B cell (primary cell): ENCODE measurements at regions not wholly inside any gene's neighbourhood (a gene's known extent, or its start where the extent isn't known, plus 50 kb on each side); places are given as distances from the start of the nearest gene placed in this dataset.

Experiments
- ATAC-seq: fragments of 200-7000 bp; cut with Tn5 transposase; one replicate; pipeline ENCODE4 v1.10.0; 2021; ENCODE audit warnings: low read depth, mild to moderate bottlenecking, moderate number of reproducible peaks, moderate library complexity
- CTCF ChIA-PET: fragments of 350-600 bp; sonication (Branson Sonifier 250); formaldehyde crosslinking; loops from one replicate; lab custom pipeline; 2021; ENCODE audit warnings: antibody characterized with exemption, inconsistent platforms; lab: Charles Lee
- POLR2A ChIA-PET: fragments of 350-600 bp; sonication (Branson Sonifier 250); formaldehyde crosslinking; loops from one replicate; lab custom pipeline; 2021; ENCODE audit warnings: antibody characterized with exemption; lab: Charles Lee
- DNase-seq: peaks from one replicate; pipeline ENCODE4 v3.0.0; 2013
- H2AFZ ChIP-seq: 2 replicates; pipeline ENCODE4 v1.6.1; 2012; ENCODE audit warnings: mild to moderate bottlenecking, low read depth, low read length; ENCODE audit not compliant: insufficient read depth, poor library complexity, severe bottlenecking
- H3K27ac ChIP-seq, 2 donors: 1 replicate in 1 of 2; 2 replicates in 1 of 2; pipeline ENCODE4 v1.5.1; 2012 to 2013; ENCODE audit warnings: low read length in 2 of 2, mild to moderate bottlenecking in 2 of 2, moderate library complexity in 1 of 2
- H3K27me3 ChIP-seq, 4 experiments: fragments of 200-600 bp in 1 of 4; sonication (generic) in 1 of 4; replicated peaks in 1 of 4; 1 replicate in 2 of 4; 2 replicates in 2 of 4; pipeline versions ENCODE4 v1.6.1 to v1.7.0; 2013 to 2016; ENCODE audit warnings: low read length in 3 of 4, mild to moderate bottlenecking in 2 of 4, mixed read lengths in 1 of 4, moderate library complexity in 1 of 4; ENCODE audit not compliant: insufficient read depth in 4 of 4, control insufficient read depth in 3 of 4; ENCODE audit errors: control extremely low read depth in 1 of 4
- H3K36me3 ChIP-seq, 2 experiments: replicated peaks in 1 of 2; 1 replicate in 1 of 2; 2 replicates in 1 of 2; pipeline versions ENCODE4 v1.6.1 to v1.7.1; 2013; ENCODE audit warnings: low read length in 1 of 2; ENCODE audit not compliant: insufficient read depth in 2 of 2, control insufficient read depth in 1 of 2; ENCODE audit errors: control extremely low read depth in 1 of 2, extremely low read depth in 1 of 2
- H3K4me1 ChIP-seq, 2 donors: fragments of 200-600 bp in 1 of 2; sonication (generic) in 1 of 2; 1 replicate in 1 of 2; 2 replicates in 1 of 2; pipeline versions ENCODE4 v1.5.1 to v1.6.1; 2013 to 2017; ENCODE audit warnings: low read length in 2 of 2; ENCODE audit not compliant: control insufficient read depth in 2 of 2, insufficient read depth in 2 of 2
- H3K4me2 ChIP-seq: replicated peaks from 2 replicates; pipeline ENCODE3; 2012; ENCODE audit warnings: mild to moderate bottlenecking, low read depth, low read length; ENCODE audit not compliant: poor library complexity, severe bottlenecking
- H3K4me3 ChIP-seq, 5 experiments: fragments of 200-600 bp in 1 of 5; sonication (generic) in 1 of 5; 1 replicate in 3 of 5; 2 replicates in 2 of 5; pipeline versions ENCODE4 v1.5.1 to v1.7.0; 2011 to 2016; ENCODE audit warnings: low read length in 4 of 5, mild to moderate bottlenecking in 4 of 5, low read depth in 2 of 5, control low read depth in 1 of 5, moderate library complexity in 1 of 5; ENCODE audit not compliant: insufficient read depth in 1 of 5; ENCODE audit errors: control extremely low read depth in 1 of 5, extremely low read depth in 1 of 5
- H3K79me2 ChIP-seq: fragments of 200-600 bp; sonication (generic); one replicate; pipeline ENCODE4 v1.6.0; 2016; ENCODE audit warnings: low read length; ENCODE audit not compliant: control insufficient read depth, insufficient read depth
- H3K9ac ChIP-seq: fragments of 200-600 bp; sonication (generic); 2 replicates; pipeline ENCODE4 v1.6.1; 2017; ENCODE audit warnings: mild to moderate bottlenecking, low read length, moderate library complexity
- H3K9me3 ChIP-seq, 3 donors: one replicate each; pipeline versions ENCODE4 v1.6.1 to v1.7.1; 2013; ENCODE audit warnings: low read length in 2 of 3; ENCODE audit not compliant: control insufficient read depth in 2 of 3, insufficient read depth in 1 of 3; ENCODE audit errors: control extremely low read depth in 1 of 3
- H4K20me1 ChIP-seq: 2 replicates; pipeline ENCODE4 v1.6.0; 2012; ENCODE audit warnings: mild to moderate bottlenecking, low read length; ENCODE audit not compliant: insufficient read depth, control insufficient read depth, poor library complexity, severe bottlenecking
- H3K27ac Mint-ChIP-seq: one replicate; pipeline ENCODE4 v1.8.0; 2021; ENCODE audit warnings: mixed read lengths
- H3K27me3 Mint-ChIP-seq: one replicate; pipeline ENCODE4 v1.8.0; 2021; ENCODE audit warnings: mixed read lengths
- H3K4me1 Mint-ChIP-seq: one replicate; pipeline ENCODE4 v1.8.0; 2021; ENCODE audit warnings: mixed read lengths
- H3K4me3 Mint-ChIP-seq: one replicate; pipeline ENCODE4 v1.8.0; 2021; ENCODE audit warnings: mixed read lengths
- H3K9me3 Mint-ChIP-seq: one replicate; pipeline ENCODE4 v1.8.0; 2022; ENCODE audit warnings: mixed read lengths; ENCODE audit not compliant: insufficient read depth
- CTCF ChIP-seq: fragments of 200-600 bp; IDR thresholded peaks from one replicate; pipeline ENCODE4 v1.8.0; 2022; ENCODE audit warnings: antibody characterized with exemption, mild to moderate bottlenecking
- EZH2 ChIP-seq: IDR thresholded peaks from 2 replicates; pipeline ENCODE4 v1.6.1; 2012; ENCODE audit warnings: borderline replicate concordance, low read depth, mild to moderate bottlenecking, moderate library complexity, low read length; ENCODE audit not compliant: insufficient read depth, poor library complexity, severe bottlenecking
- WGBS: methylation state at CpG from one replicate; pipeline ENCODE4 v1.1.5; 2013; ENCODE audit warnings: missing lambda C conversion rate; ENCODE audit not compliant: insufficient coverage; 5-methylcytosine and 5-hydroxymethylcytosine counted together
- intact Hi-C: fragments of 100-400 bp; cut with micrococcal nuclease; formaldehyde crosslinking; loops from one replicate; pipeline ENCODE4 v1.10.0; 2022

GRCh38 chr5:101176605-101177004 lies 273.5 kb upstream of the ST8SIA4 start:
- Histone ChIP-seq H3K4me2 (no peak overlapping the region), H3K27me3 (no peaks in the 10 kb centered on the region), H4K20me1 (no peaks in the 10 kb centered on the region), H2AFZ (no peak overlapping the region), H3K27ac (no peak overlapping the region), H3K79me2 (no peaks in the 10 kb centered on the region), H3K4me1 (no peaks in the 10 kb centered on the region), H3K9ac (no peak overlapping the region), H3K36me3 (no peaks in the 10 kb centered on the region), H3K4me3 (no peak overlapping the region), H3K9me3 (peaks cover 0 to 9% (median 8%) of the 10 kb centered on the region in 3 donors)
- ChIA-PET POLR2A (no interaction called here), CTCF (no interaction called here)
- H3K4me1 Mint-ChIP-seq, result no peaks in the 10 kb centered on the region
- TF ChIP-seq CTCF, result no peak
- TF ChIP-seq EZH2, result no peak
- ATAC-seq, result no peak
- H3K27ac Mint-ChIP-seq, result no peak overlapping the region
- intact Hi-C loops, result no loop called here
- WGBS, result 92% methylated on average over 2 of the region's 3 CpGs
- peaks cover 5% of the 10 kb centered on the region for H3K9me3 Mint-ChIP-seq
- no peaks in the 10 kb centered on the region for H3K27me3 Mint-ChIP-seq
- DNase-seq, result no peak
- H3K4me3 Mint-ChIP-seq, result no peak overlapping the region

DNA sequence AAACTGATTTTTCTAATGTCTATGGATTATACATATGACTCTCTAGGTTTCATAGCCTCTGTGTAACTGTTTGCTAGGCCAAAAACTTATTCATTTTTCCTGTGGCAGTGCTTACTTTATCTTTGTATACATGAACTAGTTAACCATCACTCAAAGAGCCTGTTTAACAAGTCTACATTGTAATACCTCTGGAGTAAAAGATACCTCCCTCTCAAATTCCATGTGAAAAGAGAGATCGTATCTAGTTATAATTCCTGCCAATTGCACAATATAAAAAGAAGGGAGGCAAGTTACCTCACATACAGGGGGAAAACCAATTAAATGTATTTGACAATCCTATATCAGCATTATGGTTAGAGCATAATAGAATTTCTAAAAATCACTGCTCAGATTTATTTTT lies 271.9 kb upstream of the ST8SIA4 start:
- DNase-seq, result no peak
- no peaks in the 10 kb centered on the region for H3K36me3 ChIP-seq
- TF ChIP-seq EZH2, result no peak
- TF ChIP-seq CTCF, result no peak
- no peak overlapping the region for H2AFZ ChIP-seq
- no CpG with 5 or more reads among the region's 1 CpG for WGBS
- intact Hi-C loops, result no loop called here
- no peak overlapping the region for H3K4me3 ChIP-seq
- H3K79me2 ChIP-seq, result no peaks in the 10 kb centered on the region
- Mint-ChIP-seq H3K9me3 (peaks cover 5% of the 10 kb centered on the region), H3K27ac (no peak overlapping the region), H3K4me1 (no peaks in the 10 kb centered on the region), H3K4me3 (no peak overlapping the region), H3K27me3 (no peaks in the 10 kb centered on the region)
- ChIA-PET POLR2A (no interaction called here), CTCF (no interaction called here)
- no peak overlapping the region for H3K4me2 ChIP-seq
- peaks cover 0 to 9% (median 8%) of the 10 kb centered on the region in 3 donors for H3K9me3 ChIP-seq
- no peaks in the 10 kb centered on the region for H3K27me3 ChIP-seq
- H3K4me1 ChIP-seq, result no peaks in the 10 kb centered on the region
- H3K27ac ChIP-seq, result no peak overlapping the region
- no peak overlapping the region for H3K9ac ChIP-seq
- no peaks in the 10 kb centered on the region for H4K20me1 ChIP-seq
- no peak for ATAC-seq
